ENCODE measurements at regions not wholly inside any gene's neighbourhood (a gene's known extent, or its start where the extent isn't known, plus 50 kb on each side); places are given as distances from the start of the nearest gene placed in this dataset.

DNA sequence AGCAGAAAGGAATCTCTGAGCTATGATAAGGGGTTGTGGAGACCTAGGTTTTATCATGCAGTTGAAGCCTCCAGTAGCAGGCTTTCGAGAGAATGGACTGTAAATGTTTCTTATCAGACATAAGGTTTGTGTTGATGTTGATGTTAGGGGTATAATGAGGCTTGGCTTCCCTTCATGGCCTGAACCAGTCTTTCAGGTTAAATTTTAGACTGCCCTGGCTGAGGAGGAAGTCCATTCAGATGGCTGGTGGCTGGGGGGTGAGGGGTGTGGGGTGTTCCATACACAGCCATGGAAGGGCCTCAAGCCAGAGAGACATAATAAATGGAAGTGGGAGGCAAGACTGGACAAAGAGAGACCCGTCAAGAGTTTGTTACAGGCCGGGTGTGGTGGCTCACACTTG lies 65.1 kb downstream of the IRF2BPL start:
- DNase-seq (ENCODE audit: low read depth) (no peak), FAIRE-seq (no peak)
- Histone ChIP-seq H3K36me3 (ENCODE audit: control insufficient read depth, insufficient read depth, low read length) (no peaks in the 10 kb centered on the region), H3K27me3 (ENCODE audit: control insufficient read depth, insufficient read depth, low read length) (no peaks in the 10 kb centered on the region), H3K4me3 (ENCODE audit: low read depth, low read length) (no peak overlapping the region)
- TF ChIP-seq CTCF (IDR thresholded peaks at IDR 0.05; ENCODE audit: insufficient read depth, low read length, severe bottlenecking) = no peak

DNA sequence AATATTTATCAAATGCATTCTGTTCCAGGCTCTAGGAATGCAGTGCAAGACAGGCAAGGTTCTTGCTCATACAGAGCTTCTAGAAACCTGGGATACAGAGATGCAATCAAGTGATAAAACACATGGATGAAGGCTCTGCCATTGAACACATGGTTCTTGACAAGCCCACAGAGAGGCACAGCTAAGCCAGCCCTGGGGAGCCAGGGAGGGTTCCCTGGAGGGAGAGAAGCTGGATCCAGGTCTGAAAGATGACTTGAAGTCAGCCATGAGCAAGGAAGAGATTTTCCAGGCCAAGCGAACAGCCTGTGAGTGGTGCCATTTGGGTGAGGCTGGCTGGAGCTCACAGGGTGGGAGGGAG lies 66.2 kb downstream of the IRF2BPL start:
- H3K4me3 ChIP-seq (ENCODE audit: low read depth, low read length) = no peak overlapping the region
- no peaks in the 10 kb centered on the region for H3K36me3 ChIP-seq (ENCODE audit: control insufficient read depth, insufficient read depth, low read length)
- no peak for TF ChIP-seq CTCF (IDR thresholded peaks at IDR 0.05; ENCODE audit: insufficient read depth, low read length, severe bottlenecking)
- no peak for FAIRE-seq
- no peaks in the 10 kb centered on the region for H3K27me3 ChIP-seq (ENCODE audit: control insufficient read depth, insufficient read depth, low read length)
- DNase-seq (ENCODE audit: low read depth) = no peak

DNA sequence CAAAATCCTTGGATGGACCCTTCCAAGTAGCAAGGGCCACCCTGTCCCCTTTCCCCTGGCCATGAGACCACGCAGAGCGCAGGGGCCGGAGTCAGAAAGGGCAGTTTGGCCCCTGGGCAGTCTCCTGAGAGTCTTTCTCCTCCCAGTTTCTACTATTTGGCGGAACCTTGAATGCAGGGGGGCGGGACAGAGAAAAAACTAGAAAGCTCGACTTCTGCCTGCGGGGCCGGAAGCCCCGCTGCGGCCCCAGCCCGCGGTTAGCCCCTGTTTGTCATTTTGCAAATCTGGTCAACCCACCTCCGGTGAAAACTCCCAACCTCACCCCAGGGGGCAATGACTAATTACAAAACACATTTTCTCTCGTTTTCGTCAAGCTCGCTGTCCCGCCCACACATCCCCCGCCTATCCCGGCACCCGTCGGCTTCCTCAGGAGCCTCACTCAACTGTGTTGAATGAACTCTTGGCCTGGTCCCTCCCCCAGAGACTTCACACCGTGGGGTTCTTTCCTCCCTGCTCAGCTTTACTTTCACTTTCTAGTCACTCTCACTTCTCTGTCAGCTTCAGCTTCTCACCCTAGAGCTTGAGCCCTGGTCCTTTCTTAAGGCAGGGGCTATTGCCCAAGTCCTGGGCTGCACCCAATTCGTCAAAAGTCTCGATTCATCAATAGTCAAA lies 66.7 kb downstream of the IRF2BPL start:
- FAIRE-seq (no peak), DNase-seq (ENCODE audit: low read depth) (peak; percentile 92)
- Histone ChIP-seq H3K4me3 (ENCODE audit: low read depth, low read length) (peak overlapping the region; percentile 30), H3K27me3 (ENCODE audit: control insufficient read depth, insufficient read depth, low read length) (no peaks in the 10 kb centered on the region), H3K36me3 (ENCODE audit: control insufficient read depth, insufficient read depth, low read length) (no peaks in the 10 kb centered on the region)
- no peak for TF ChIP-seq CTCF (IDR thresholded peaks at IDR 0.05; ENCODE audit: insufficient read depth, low read length, severe bottlenecking)

DNA sequence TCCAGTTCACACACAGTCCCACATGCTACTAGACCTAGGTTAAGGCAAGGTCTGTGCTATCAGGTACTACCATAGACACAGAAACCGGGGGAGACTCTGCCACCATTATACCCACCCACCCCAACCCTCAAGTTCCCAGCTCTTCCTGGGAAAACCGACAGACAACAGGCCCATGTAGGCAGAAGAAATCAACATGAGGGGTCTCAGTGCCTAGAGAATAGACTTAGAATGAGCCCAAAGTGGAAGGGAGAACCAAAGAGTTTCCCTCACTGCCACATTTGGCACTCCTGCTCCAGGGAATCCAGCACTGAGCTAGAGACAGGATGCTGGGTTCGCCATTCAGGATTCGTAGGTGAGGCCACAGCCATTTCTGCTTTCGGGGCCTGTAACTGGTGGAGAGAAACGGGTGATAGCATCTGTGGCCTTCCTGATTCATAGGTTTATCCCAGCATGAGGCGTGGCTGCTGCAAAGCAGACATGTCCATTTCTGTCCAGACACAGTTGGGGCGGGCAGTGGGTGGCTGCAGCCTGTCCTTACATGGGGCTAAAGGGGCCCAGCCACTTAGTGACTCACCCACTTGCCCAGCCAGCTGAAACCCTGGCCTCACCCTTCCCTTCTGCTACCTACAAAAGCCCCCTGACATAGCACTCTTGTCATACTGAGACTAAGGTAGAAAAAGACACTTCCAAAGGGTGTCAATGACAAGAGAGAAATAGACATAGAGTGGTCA lies 69.4 kb downstream of the IRF2BPL start:
- FAIRE-seq (no peak), DNase-seq (ENCODE audit: low read depth) (peak; percentile 93)
- TF ChIP-seq CTCF (IDR thresholded peaks at IDR 0.05; ENCODE audit: insufficient read depth, low read length, severe bottlenecking) = no peak
- Histone ChIP-seq H3K36me3 (ENCODE audit: control insufficient read depth, insufficient read depth, low read length) (no peaks in the 10 kb centered on the region), H3K4me3 (ENCODE audit: low read depth, low read length) (no peak overlapping the region), H3K27me3 (ENCODE audit: control insufficient read depth, insufficient read depth, low read length) (no peaks in the 10 kb centered on the region)

GRCh38 chr14:76958020-76958979 lies 70.2 kb downstream of the IRF2BPL start:
- FAIRE-seq (no peak), DNase-seq (ENCODE audit: low read depth) (no peak)
- H3K4me3 ChIP-seq (ENCODE audit: low read depth, low read length) = no peak overlapping the region
- H3K27me3 ChIP-seq (ENCODE audit: control insufficient read depth, insufficient read depth, low read length) = no peaks in the 10 kb centered on the region
- H3K36me3 ChIP-seq (ENCODE audit: control insufficient read depth, insufficient read depth, low read length) = no peaks in the 10 kb centered on the region
- TF ChIP-seq CTCF (IDR thresholded peaks at IDR 0.05; ENCODE audit: insufficient read depth, low read length, severe bottlenecking) = no peak
